Stimulated activated CD4-positive, alpha-beta T cell treated with anti-CD3 and anti-CD28 coated beads, Interleukin-4, amount 100 ng/mL, for 1 hour (primary cell): ENCODE measurements at regions not wholly inside any gene's neighbourhood (a gene's known extent, or its start where the extent isn't known, plus 50 kb on each side); places are given as distances from the start of the nearest gene placed in this dataset.
"Not testable (repeated sequence)": the region's sequence is repeated elsewhere in the genome, so short reads cannot be mapped to it uniquely, and the experiment has no call there.

ENCODE experiments used
- DNase-seq: peaks from one replicate; pipeline ENCODE4 v3.0.0-alpha.2; 2020

- DNase-seq, result no peak
Observed at GRCh38 chr2:44051593-44052347, 56.0 kb upstream of the LRPPRC start.

- no peak for DNase-seq
Observed at GRCh38 chr2:44052584-44052983, 56.8 kb upstream of the LRPPRC start.

- DNase-seq, result no peak
Observed at GRCh38 chr2:44053052-44053451, 57.3 kb upstream of the LRPPRC start.

- DNase-seq, result no peak
Observed at GRCh38 chr2:44053456-44053855, 57.7 kb upstream of the LRPPRC start.

- no peak for DNase-seq
Observed at GRCh38 chr2:44055229-44055628, 59.4 kb upstream of the LRPPRC start.

- no peak for DNase-seq
Observed at GRCh38 chr2:44055664-44056063, 59.9 kb upstream of the LRPPRC start.

- DNase-seq, result no peak
Observed at GRCh38 chr2:44056947-44057346, 61.2 kb upstream of the LRPPRC start.

GRCh38 chr2:44060286-44060685 is 64.5 kb upstream of the LRPPRC start:
- DNase-seq, result not testable (repeated sequence)

- DNase-seq, result no peak
Observed at GRCh38 chr2:44060990-44061389, 65.2 kb upstream of the LRPPRC start.

- no peak for DNase-seq
Observed at GRCh38 chr2:44061469-44061868, 65.7 kb upstream of the LRPPRC start.

- no peak for DNase-seq
Observed at GRCh38 chr2:44061876-44062275, 66.1 kb upstream of the LRPPRC start.

- DNase-seq, result no peak
Observed at GRCh38 chr2:44063033-44063432, 67.2 kb upstream of the LRPPRC start.

GRCh38 chr2:44064281-44064680 is 68.5 kb upstream of the LRPPRC start:
- not testable (repeated sequence) for DNase-seq

GRCh38 chr2:44067012-44067790 is 71.4 kb upstream of the LRPPRC start:
- DNase-seq, result not testable (repeated sequence)

- DNase-seq, result not testable (repeated sequence)
Observed at GRCh38 chr2:44067791-44068181, 72.0 kb upstream of the LRPPRC start.

- no peak for DNase-seq
Observed at GRCh38 chr2:44071454-44072046, 75.8 kb upstream of the LRPPRC start.

GRCh38 chr2:44073667-44074066 is 77.9 kb upstream of the LRPPRC start:
- not testable (repeated sequence) for DNase-seq

- DNase-seq, result not testable (repeated sequence)
Observed at GRCh38 chr2:44074795-44075194, 79.0 kb upstream of the LRPPRC start.

GRCh38 chr2:44075541-44075940 is 79.8 kb upstream of the LRPPRC start:
- no peak for DNase-seq

- no peak for DNase-seq
Observed at GRCh38 chr2:44077942-44078511, 82.2 kb upstream of the LRPPRC start.

- DNase-seq, result no peak
Observed at GRCh38 chr2:44079686-44080085, 83.9 kb upstream of the LRPPRC start.

GRCh38 chr2:44083054-44083453 is 85.6 kb upstream of the PPM1B start:
- DNase-seq, result no peak

GRCh38 chr2:44084850-44085249 is 83.8 kb upstream of the PPM1B start:
- DNase-seq, result no peak

GRCh38 chr2:44086629-44087028 is 82.0 kb upstream of the PPM1B start:
- DNase-seq, result no peak
